GM23248 (cell line): ENCODE measurements at regions not wholly inside any gene's neighbourhood (a gene's known extent, or its start where the extent isn't known, plus 50 kb on each side); places are given as distances from the start of the nearest gene placed in this dataset.

Experiments used
- DNase-seq: peaks from one replicate; pipeline ENCODE4 v3.0.0-alpha.2; 2015
- H2AFZ ChIP-seq: fragments of 200-600 bp; sonication (generic); 2 replicates; pipeline ENCODE4 v1.6.1; 2016; ENCODE audit warnings: antibody characterized with exemption
- H3F3A ChIP-seq: fragments of 200-600 bp; sonication (generic); 2 replicates; pipeline ENCODE4 v1.6.1; 2016; ENCODE audit warnings: mild to moderate bottlenecking, antibody characterized with exemption, mixed run types; ENCODE audit not compliant: insufficient read depth
- H3K27ac ChIP-seq: fragments of 200-600 bp; sonication (generic); 2 replicates; pipeline ENCODE4 v1.5.1; 2016; ENCODE audit warnings: mild to moderate bottlenecking
- H3K27me3 ChIP-seq: fragments of 200-600 bp; sonication (generic); replicated peaks from 2 replicates; pipeline ENCODE4 v1.6.1; 2016; ENCODE audit warnings: mild to moderate bottlenecking; ENCODE audit not compliant: insufficient read depth
- H3K36me3 ChIP-seq: fragments of 200-600 bp; sonication (generic); 2 replicates; pipeline ENCODE4 v1.6.1; 2016; ENCODE audit warnings: low read depth, mild to moderate bottlenecking
- H3K4me1 ChIP-seq: fragments of 200-600 bp; sonication (generic); 2 replicates; pipeline ENCODE4 v1.6.1; 2016; ENCODE audit warnings: mild to moderate bottlenecking; ENCODE audit not compliant: insufficient read depth
- H3K4me2 ChIP-seq: fragments of 200-600 bp; sonication (generic); one replicate; pipeline ENCODE4 v1.6.1; 2016; ENCODE audit warnings: mild to moderate bottlenecking; ENCODE audit not compliant: unreplicated experiment
- H3K4me3 ChIP-seq: fragments of 200-600 bp; sonication (generic); 2 replicates; pipeline ENCODE4 v1.5.1; 2016; ENCODE audit warnings: mild to moderate bottlenecking
- H3K79me2 ChIP-seq: fragments of 200-600 bp; sonication (generic); 2 replicates; pipeline ENCODE4 v1.6.1; 2016; ENCODE audit warnings: mild to moderate bottlenecking; ENCODE audit not compliant: insufficient read depth
- H3K9ac ChIP-seq: fragments of 200-600 bp; sonication (generic); 2 replicates; pipeline ENCODE4 v1.6.1; 2016; ENCODE audit warnings: mild to moderate bottlenecking
- H3K9me2 ChIP-seq: fragments of 200-600 bp; sonication (generic); 2 replicates; pipeline ENCODE4 v1.6.1; 2016; ENCODE audit warnings: mixed run types, mild to moderate bottlenecking, moderate library complexity; ENCODE audit not compliant: insufficient read depth
- H3K9me3 ChIP-seq: fragments of 200-600 bp; sonication (generic); one replicate; pipeline ENCODE4 v1.6.1; 2017; ENCODE audit warnings: low read depth
- H4K20me1 ChIP-seq: fragments of 200-600 bp; sonication (generic); 2 replicates; pipeline ENCODE4 v1.6.0; 2016; ENCODE audit not compliant: insufficient read depth
- EZH2 ChIP-seq: fragments of 200-600 bp; sonication (generic); IDR thresholded peaks from 2 replicates; pipeline ENCODE4 v1.6.1; 2018; ENCODE audit warnings: antibody characterized with exemption, mild to moderate bottlenecking; ENCODE audit not compliant: insufficient read depth, poor library complexity, severe bottlenecking
- EZH2phosphoT487 ChIP-seq: fragments of 200-600 bp; sonication (generic); IDR thresholded peaks from 2 replicates; pipeline ENCODE4 v1.6.1; 2018; ENCODE audit warnings: antibody characterized with exemption, moderate library complexity, mild to moderate bottlenecking, low read depth; ENCODE audit not compliant: insufficient read depth
- WGBS, 2 experiments: methylation state at CpG; one replicate each; pipeline ENCODE4 v1.1.6; 2015 to 2017; ENCODE audit warnings: low lambda C conversion rate in 2 of 2, low coverage in 1 of 2; ENCODE audit errors: missing lambda C conversion rate in 2 of 2; 5-methylcytosine and 5-hydroxymethylcytosine counted together
- in situ Hi-C: fragments of 300-500 bp; cut with MboI; formaldehyde crosslinking; loops from 2 replicates; pipeline ENCODE4 v1.15.0; 2020

- no peak overlapping the region for H3K9ac ChIP-seq
- H3K79me2 ChIP-seq = no peaks in the 10 kb centered on the region
- H3K27me3 ChIP-seq = no peaks in the 10 kb centered on the region
- H3K4me2 ChIP-seq = no peak overlapping the region
- no peak for DNase-seq
- H2AFZ ChIP-seq = no peak overlapping the region
- no peaks in the 10 kb centered on the region for H3K9me3 ChIP-seq
- no peaks in the 10 kb centered on the region for H3K4me1 ChIP-seq
- H3K27ac ChIP-seq = no peak overlapping the region
- no peaks in the 10 kb centered on the region for H4K20me1 ChIP-seq
- WGBS, 2 experiments = 38 to 43% methylated on average over 2 of the region's 2 CpGs
- H3K9me2 ChIP-seq = no peaks in the 10 kb centered on the region
- H3K36me3 ChIP-seq = no peaks in the 10 kb centered on the region
- no peaks in the 10 kb centered on the region for H3F3A ChIP-seq
- in situ Hi-C loops = no loop called here
- H3K4me3 ChIP-seq = no peak overlapping the region
- TF ChIP-seq EZH2 (no peak), EZH2phosphoT487 (no peak)
These were observed 854.9 kb upstream of the HTR2C start for GRCh38 chrX:113728937-113729336.

- H3K27ac ChIP-seq = no peak overlapping the region
- no peaks in the 10 kb centered on the region for H3K27me3 ChIP-seq
- no peak for DNase-seq
- no peaks in the 10 kb centered on the region for H3K9me2 ChIP-seq
- no peaks in the 10 kb centered on the region for H3K4me1 ChIP-seq
- H3K4me2 ChIP-seq = no peak overlapping the region
- H3K79me2 ChIP-seq = no peaks in the 10 kb centered on the region
- H3K9me3 ChIP-seq = no peaks in the 10 kb centered on the region
- no peak overlapping the region for H3K9ac ChIP-seq
- 45 to 47% methylated on average over 3 of the region's 3 CpGs for WGBS, 2 experiments
- no peak overlapping the region for H2AFZ ChIP-seq
- no peak overlapping the region for H3K4me3 ChIP-seq
- no peaks in the 10 kb centered on the region for H3K36me3 ChIP-seq
- H4K20me1 ChIP-seq = no peaks in the 10 kb centered on the region
- no peaks in the 10 kb centered on the region for H3F3A ChIP-seq
- TF ChIP-seq EZH2 (no peak), EZH2phosphoT487 (no peak)
- in situ Hi-C loops = no loop called here
These were observed 857.0 kb upstream of the HTR2C start for GRCh38 chrX:113726898-113727297.

DNA sequence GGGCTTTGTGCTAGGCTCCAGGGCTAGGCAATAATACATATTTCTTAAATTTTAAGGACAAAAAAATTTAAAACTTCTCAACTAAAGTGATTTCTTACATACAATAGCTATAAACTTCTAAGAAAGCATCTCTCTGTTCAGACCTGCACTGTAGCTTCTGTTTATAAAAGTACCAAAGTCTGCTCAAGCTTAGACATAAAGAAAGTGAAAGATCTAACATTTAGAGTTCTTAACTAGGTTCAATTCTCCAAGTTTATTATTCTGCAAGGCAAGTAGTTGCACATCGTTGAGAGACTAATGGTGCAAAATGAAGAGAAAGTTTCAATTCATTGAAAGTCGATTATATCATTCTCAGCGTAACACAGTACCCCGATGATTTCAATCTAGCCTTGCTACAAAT is 857.4 kb upstream of the HTR2C start:
- Histone ChIP-seq H2AFZ (no peak overlapping the region), H3K27ac (no peak overlapping the region), H3K79me2 (no peaks in the 10 kb centered on the region), H3F3A (no peaks in the 10 kb centered on the region), H3K27me3 (no peaks in the 10 kb centered on the region), H3K9ac (no peak overlapping the region), H3K4me3 (no peak overlapping the region), H3K36me3 (no peaks in the 10 kb centered on the region), H3K4me1 (no peaks in the 10 kb centered on the region), H3K9me3 (no peaks in the 10 kb centered on the region), H3K9me2 (no peaks in the 10 kb centered on the region), H3K4me2 (no peak overlapping the region), H4K20me1 (no peaks in the 10 kb centered on the region)
- in situ Hi-C loops = no loop called here
- DNase-seq = no peak
- TF ChIP-seq EZH2 (no peak), EZH2phosphoT487 (no peak)
- 85% methylated on average over 4 of the region's 4 CpGs for WGBS, 2 experiments

GRCh38 chrX:113726009-113726408 is 857.9 kb upstream of the HTR2C start:
- no peak for DNase-seq
- no peak overlapping the region for H3K9ac ChIP-seq
- in situ Hi-C loops = no loop called here

GRCh38 chrX:113699939-113700338 is 859.3 kb upstream of the AMOT start:
- Histone ChIP-seq H3K4me2 (no peak overlapping the region), H3K9me2 (no peaks in the 10 kb centered on the region), H3K9ac (no peak overlapping the region), H3K79me2 (no peaks in the 10 kb centered on the region), H3K4me1 (no peaks in the 10 kb centered on the region), H2AFZ (no peak overlapping the region), H3K36me3 (no peaks in the 10 kb centered on the region), H3K9me3 (no peaks in the 10 kb centered on the region), H3K4me3 (no peak overlapping the region), H3K27ac (no peak overlapping the region), H3F3A (no peaks in the 10 kb centered on the region), H4K20me1 (no peaks in the 10 kb centered on the region), H3K27me3 (no peaks in the 10 kb centered on the region)
- in situ Hi-C loops = no loop called here
- TF ChIP-seq EZH2phosphoT487 (no peak), EZH2 (no peak)
- no peak for DNase-seq
- 41 to 57% methylated on average over 1 to 2 of the region's 3 CpGs for WGBS, 2 experiments

More at GRCh38 chrX:113726009-113726408, 857.9 kb upstream of the HTR2C start:
- Histone ChIP-seq H3K27me3 (no peaks in the 10 kb centered on the region), H3K4me1 (no peaks in the 10 kb centered on the region), H3K36me3 (no peaks in the 10 kb centered on the region), H3K9me2 (no peaks in the 10 kb centered on the region), H3K4me2 (no peak overlapping the region), H4K20me1 (no peaks in the 10 kb centered on the region), H3K4me3 (no peak overlapping the region), H3K9me3 (no peaks in the 10 kb centered on the region), H3K27ac (no peak overlapping the region), H2AFZ (no peak overlapping the region), H3K79me2 (no peaks in the 10 kb centered on the region), H3F3A (no peaks in the 10 kb centered on the region)
- TF ChIP-seq EZH2phosphoT487 (no peak), EZH2 (no peak)
- WGBS, 2 experiments = 42 to 63% methylated on average over 3 of the region's 3 CpGs
